ENCODE measurements at regions not wholly inside any gene's neighbourhood (a gene's known extent, or its start where the extent isn't known, plus 50 kb on each side); places are given as distances from the start of the nearest gene placed in this dataset.

- TF ChIP-seq ARNT (IDR thresholded peaks at IDR 0.05), result no peak
- TF ChIP-seq SUZ12 (IDR thresholded peaks at IDR 0.05), result no peak
- no peak for TF ChIP-seq TARDBP (IDR thresholded peaks at IDR 0.05)
- TF ChIP-seq FOXK2 (IDR thresholded peaks at IDR 0.05), result no peak
- no peak for TF ChIP-seq SP1 (IDR thresholded peaks at IDR 0.05)
- TF ChIP-seq BHLHE40 (IDR thresholded peaks at IDR 0.05; ENCODE audit: borderline replicate concordance), result no peak
- TF ChIP-seq FOXM1 (IDR thresholded peaks at IDR 0.05; ENCODE audit: borderline replicate concordance), result no peak
- no peak for TF ChIP-seq ZNF384 (IDR thresholded peaks at IDR 0.05)
- TF ChIP-seq PKNOX1 (IDR thresholded peaks at IDR 0.05), result no peak
- TF ChIP-seq ELF4 (IDR thresholded peaks at IDR 0.05), result no peak
- TF ChIP-seq FOXA1 (IDR thresholded peaks at IDR 0.05), result no peak
- TF ChIP-seq NFRKB (IDR thresholded peaks at IDR 0.05), result no peak
- TF ChIP-seq HDGF (IDR thresholded peaks at IDR 0.05; ENCODE audit: borderline replicate concordance), result no peak
- no peak for TF ChIP-seq CTBP1 (IDR thresholded peaks at IDR 0.05; ENCODE audit: borderline replicate concordance)
Observed at GRCh38 chr14:53341324-53341723, 188.2 kb upstream of the DDHD1 start.

Data from HEK293T (cell line).